ENCODE measurements at regions not wholly inside any gene's neighbourhood (a gene's known extent, or its start where the extent isn't known, plus 50 kb on each side); places are given as distances from the start of the nearest gene placed in this dataset.
A peak's percentile ranks its signal among the peaks of the same experiment; 100 is the strongest.
"Not testable (repeated sequence)": the region's sequence is repeated elsewhere in the genome, so short reads cannot be mapped to it uniquely, and the experiment has no call there.

GRCh38 chr7:3162289-3162688 is 118.6 kb upstream of the CARD11 start:
- DNase-seq (ENCODE audit: low read depth): no peak

GRCh38 chr7:3162798-3163197 is 119.1 kb upstream of the CARD11 start:
- DNase-seq (ENCODE audit: low read depth): not testable (repeated sequence)

DNA sequence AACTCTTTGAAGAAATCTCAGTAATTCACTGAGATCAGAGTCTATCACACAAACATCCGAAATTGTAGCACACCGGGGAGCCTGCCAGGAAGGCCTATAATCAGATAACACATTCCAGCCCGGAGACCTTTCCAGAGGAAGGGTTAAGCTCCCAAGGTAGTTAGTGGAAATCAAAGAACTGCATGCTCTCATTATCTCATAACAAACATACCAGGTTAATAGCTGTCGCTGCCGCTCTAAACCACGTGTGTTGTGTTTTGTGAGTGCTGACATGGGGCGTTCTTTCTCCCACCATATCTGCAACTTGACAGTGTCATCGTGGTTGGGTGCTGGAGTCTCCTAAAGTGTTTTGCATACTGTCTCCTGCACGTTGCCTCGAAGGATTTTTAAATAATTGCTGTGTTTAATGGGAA is 120.7 kb upstream of the CARD11 start:
- no peak for DNase-seq (ENCODE audit: low read depth)

DNA sequence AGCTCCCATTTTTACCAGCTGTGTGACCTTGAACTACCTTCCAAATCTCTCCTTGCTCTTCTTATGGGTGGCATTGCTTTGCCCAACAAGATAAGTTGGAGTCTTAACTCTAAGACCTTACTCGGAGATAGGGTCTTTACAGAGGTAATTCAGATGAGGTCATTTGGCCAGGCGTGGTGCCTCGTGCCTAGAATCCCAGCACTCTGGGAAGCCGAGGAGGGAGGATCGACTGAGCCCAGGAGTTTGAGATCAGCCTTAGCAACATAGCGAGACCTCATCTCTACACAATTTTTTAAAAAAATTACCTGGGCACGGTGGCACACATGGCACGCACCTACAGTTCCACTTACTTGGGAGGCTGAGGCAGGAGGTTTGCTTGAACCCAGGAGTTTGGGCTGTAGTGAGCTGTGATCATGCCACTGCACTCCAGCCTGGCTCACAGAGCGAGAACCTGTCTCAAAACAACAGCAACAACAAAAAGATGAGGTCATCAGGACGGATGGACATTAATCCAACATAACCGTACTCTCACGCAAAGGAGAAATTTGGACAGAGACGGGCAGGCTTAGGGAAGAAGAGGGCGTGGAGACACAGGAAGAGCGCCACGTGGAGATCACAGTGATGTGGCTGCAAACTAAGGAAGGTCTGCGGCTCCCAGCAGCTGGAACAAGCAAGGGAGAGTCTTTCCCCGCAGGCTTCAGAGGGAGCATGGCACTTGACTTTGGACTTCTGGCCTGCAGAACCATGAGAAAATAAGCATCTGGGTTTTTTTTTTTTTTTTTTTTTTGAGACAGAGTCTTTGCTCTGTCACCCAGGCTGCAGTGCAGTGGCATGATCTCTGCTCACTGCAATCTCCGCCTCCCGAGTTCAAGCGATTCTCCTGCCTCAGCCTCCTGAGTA is 122.3 kb upstream of the CARD11 start:
- DNase-seq (ENCODE audit: low read depth): no peak

DNA sequence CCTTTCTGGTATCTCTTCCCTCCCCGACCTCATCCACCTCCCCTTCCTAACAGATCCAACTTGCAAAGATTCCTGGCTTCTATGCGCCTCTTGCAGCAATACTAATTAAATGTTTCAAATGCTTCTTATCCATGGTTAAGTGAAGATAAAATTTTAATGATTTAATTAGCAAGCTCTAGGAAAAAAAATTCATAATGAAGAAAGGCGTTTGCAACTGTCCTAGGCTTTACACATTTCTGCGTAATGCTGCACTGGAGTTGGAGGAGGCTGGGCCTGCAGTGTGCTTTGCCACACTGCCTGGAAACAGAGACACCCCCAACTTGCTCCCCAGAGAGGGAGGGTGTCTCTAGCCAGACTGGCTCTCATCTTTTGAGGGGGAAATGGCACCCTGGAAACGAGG is 123.9 kb upstream of the CARD11 start:
- DNase-seq (ENCODE audit: low read depth): no peak

GRCh38 chr7:3168370-3168769 is 124.7 kb upstream of the CARD11 start:
- no peak for DNase-seq (ENCODE audit: low read depth)

DNA sequence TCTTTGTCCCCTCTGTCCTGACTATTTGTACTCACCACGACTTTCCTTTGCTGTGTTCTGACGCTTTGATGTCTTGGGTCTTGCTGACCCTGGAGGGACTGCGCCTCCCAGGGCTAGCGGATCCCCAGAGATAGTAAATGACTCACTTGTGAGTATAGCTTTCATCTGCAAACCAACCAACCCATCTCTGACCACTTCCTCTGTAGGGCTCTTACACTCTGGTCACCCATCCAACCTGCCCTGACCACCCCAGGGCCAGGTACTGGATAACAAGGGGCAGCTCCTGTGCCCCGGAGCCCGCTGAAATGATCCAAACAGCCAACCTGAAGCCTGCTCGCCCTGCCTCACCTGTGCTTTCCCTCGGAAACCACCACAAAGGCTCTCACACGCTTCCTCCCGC is 125.2 kb upstream of the CARD11 start:
- no peak for DNase-seq (ENCODE audit: low read depth)

- no peak for DNase-seq (ENCODE audit: low read depth)
Measured at GRCh38 chr7:3172768-3173280, 128.2 kb upstream of the SDK1 start.

GRCh38 chr7:3174515-3175284 is 126.4 kb upstream of the SDK1 start:
- DNase-seq (ENCODE audit: low read depth): no peak

DNA sequence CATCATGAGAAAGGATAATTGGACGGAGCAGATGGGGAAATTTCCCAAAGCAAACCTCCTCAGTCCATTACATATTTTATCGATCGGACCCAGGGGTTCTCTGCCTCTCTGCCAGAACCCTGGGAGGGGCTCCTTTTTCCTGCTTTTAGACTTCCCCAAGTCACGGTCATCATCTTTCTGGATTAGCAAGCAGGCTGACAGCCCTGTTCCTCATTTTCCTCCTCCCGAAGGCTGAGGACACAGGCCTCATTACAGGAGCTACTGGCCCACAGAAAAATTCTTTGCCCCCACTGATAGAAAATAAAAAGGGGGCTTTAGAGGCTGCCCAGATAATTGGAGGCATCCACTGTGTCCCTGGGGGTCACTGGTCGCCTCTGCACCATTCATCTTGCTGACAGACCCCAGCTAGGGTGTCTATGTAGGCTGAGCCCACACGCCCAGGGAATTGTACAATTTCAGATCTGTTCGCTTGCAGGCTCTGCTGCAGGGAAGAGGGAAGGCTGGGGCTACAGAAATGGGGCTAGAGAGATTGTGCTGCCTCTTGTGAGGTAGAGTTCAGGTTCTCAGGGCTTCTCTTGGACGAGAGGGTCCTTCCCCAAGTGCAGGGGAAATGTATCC is 125.7 kb upstream of the SDK1 start:
- no peak for DNase-seq (ENCODE audit: low read depth)

- no peak for DNase-seq (ENCODE audit: low read depth)
Measured at GRCh38 chr7:3176112-3177000, 124.7 kb upstream of the SDK1 start.

- DNase-seq (ENCODE audit: low read depth): no peak
Measured at GRCh38 chr7:3177271-3177670, 123.8 kb upstream of the SDK1 start.

- DNase-seq (ENCODE audit: low read depth): no peak
Measured at GRCh38 chr7:3179456-3179855, 121.6 kb upstream of the SDK1 start.

GRCh38 chr7:3180604-3181003 is 120.4 kb upstream of the SDK1 start:
- no peak for DNase-seq (ENCODE audit: low read depth)

DNA sequence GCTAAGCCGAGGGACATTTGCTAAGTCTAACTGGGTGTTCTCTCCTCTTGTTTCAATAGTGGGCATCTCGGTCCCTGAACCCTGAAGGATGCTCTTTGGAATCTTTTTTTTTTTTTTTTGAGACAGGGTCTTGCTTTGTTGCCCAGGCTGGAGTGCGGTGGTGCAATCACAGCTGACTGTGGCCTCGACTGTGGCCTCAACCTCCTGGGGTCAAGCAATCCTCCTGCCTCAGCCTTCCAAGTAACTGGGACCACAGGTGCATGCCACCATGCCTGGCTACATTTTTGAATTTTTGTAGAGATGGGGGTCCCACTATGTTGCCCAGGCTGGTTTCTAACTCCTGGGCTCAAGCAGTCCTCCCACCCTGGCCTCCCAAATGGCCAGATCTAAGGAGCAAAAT is 119.0 kb upstream of the SDK1 start:
- DNase-seq (ENCODE audit: low read depth): not testable (repeated sequence)

DNA sequence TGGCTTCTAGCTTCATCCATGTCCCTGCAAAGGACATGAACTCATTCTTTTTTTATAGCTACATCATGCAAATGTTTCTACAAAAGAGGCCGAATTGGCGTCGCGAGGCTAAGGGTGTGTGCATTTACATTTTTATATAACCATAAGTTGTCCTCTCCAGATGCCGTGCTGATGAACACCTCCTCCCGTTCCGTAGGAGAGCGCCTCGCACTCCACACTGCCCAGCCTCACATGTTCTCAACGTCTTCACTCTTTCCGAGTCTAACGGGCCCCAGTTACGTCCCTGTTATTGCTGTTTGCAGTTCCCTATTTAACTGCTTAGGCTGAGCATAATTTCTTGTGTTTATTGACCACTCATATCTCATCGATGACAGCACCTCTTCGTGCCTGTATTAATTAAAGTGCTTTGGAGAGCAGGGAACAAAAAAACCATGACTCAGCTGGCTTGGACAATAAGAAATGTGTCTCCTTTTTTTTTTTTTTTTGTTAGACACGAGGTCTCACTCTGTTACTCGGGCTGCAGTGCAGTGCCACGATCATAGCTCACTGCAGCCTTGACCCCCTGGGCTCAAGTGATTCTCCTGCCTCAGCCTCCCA is 113.5 kb upstream of the SDK1 start:
- no peak for DNase-seq (ENCODE audit: low read depth)

DNA sequence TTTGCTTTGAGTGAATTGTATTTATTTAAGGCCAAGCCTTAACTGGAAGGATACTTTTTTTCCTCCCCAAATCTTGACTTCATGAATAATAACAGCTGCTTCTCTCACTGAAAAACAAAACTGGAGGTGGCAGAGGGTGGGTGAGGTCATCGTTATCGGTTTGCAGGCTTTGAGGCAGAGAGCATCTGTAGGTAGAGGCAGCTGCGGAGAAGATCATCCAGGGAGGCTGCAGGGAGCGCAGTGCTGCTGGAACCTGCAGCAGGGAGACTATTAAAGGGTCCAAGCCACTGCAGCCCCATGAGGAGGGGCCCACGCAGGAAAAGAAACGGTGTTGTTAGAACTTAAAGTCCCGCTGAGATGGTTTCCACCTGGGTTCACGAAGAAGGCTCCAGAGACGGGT is 112.1 kb upstream of the SDK1 start:
- DNase-seq (ENCODE audit: low read depth): no peak

DNA sequence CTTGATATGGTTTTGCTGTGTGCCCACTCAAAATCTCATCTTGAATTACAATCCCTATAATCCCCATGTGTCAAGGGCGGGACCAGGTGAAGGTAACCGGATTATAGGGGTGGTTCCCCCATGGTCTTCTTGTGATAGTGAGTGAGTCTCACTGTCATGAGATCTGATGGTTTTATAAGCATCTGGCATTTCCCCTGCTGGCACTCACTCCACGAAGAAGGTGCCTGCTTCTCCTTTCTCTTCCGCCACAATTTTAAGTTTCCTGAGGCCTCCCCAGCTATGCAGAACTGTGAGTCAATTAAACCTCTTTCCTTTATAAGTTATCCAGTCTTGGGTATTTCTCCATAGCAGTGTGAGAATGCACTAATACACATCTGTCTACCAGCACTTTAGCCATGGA is 109.5 kb upstream of the SDK1 start:
- DNase-seq (ENCODE audit: low read depth): no peak

DNA sequence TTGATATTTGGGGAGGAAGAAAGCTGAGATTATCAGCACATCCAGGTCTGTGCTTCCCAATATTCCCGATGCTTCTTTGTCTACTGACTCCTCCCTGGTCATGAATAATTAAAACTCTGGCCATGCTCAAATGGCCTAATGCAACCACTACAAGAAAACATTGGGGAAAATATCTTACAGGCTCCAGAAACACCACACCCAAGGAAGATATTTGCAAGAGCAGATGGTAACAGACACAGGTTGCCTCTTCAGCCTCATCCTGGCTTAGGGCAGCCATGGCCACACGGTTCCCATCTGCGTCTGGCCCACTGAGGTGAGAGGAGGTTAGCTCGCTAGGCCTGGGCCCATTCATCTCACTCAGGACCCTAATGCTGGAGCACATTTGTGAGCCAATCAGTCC is 108.4 kb upstream of the SDK1 start:
- no peak for DNase-seq (ENCODE audit: low read depth)

- peak; percentile 44 for DNase-seq (ENCODE audit: low read depth)
Measured at GRCh38 chr7:3193379-3194120, 107.5 kb upstream of the SDK1 start.
